Activated CD4-positive, alpha-beta T cell treated with anti-CD3 and anti-CD28 coated beads for 36 hours (primary cell): ENCODE measurements at regions not wholly inside any gene's neighbourhood (a gene's known extent, or its start where the extent isn't known, plus 50 kb on each side); places are given as distances from the start of the nearest gene placed in this dataset.
"Not testable (repeated sequence)": the region's sequence is repeated elsewhere in the genome, so short reads cannot be mapped to it uniquely, and the experiment has no call there.

Experiments
- ATAC-seq: fragments of 200-7000 bp; cut with Tn5 transposase; one replicate; pipeline ENCODE4 v1.10.0; 2021; ENCODE audit warnings: mild to moderate bottlenecking, moderate library complexity
- CTCF ChIA-PET: fragments of 350-600 bp; sonication (Branson Sonifier 250); formaldehyde crosslinking; loops from one replicate; lab custom pipeline; 2021; ENCODE audit warnings: antibody characterized with exemption; lab: Charles Lee
- POLR2A ChIA-PET: fragments of 350-600 bp; sonication (Branson Sonifier 250); formaldehyde crosslinking; loops from one replicate; lab custom pipeline; 2021; ENCODE audit warnings: antibody characterized with exemption, inconsistent platforms; lab: Charles Lee
- DNase-seq: peaks from one replicate; pipeline ENCODE4 v3.0.0-alpha.2; 2020
- H3K27ac Mint-ChIP-seq: one replicate; pipeline ENCODE4 v1.8.0; 2021; ENCODE audit warnings: mixed read lengths
- H3K27me3 Mint-ChIP-seq: one replicate; pipeline ENCODE4 v1.8.0; 2021; ENCODE audit warnings: mixed read lengths
- H3K36me3 Mint-ChIP-seq: one replicate; pipeline ENCODE4 v1.8.0; 2021; ENCODE audit warnings: low read depth, mixed read lengths
- H3K4me1 Mint-ChIP-seq: one replicate; pipeline ENCODE4 v1.8.0; 2021; ENCODE audit warnings: mixed read lengths
- H3K4me3 Mint-ChIP-seq: one replicate; pipeline ENCODE4 v1.8.0; 2021; ENCODE audit warnings: mild to moderate bottlenecking, moderate library complexity, mixed read lengths
- H3K9me3 Mint-ChIP-seq: one replicate; pipeline ENCODE4 v1.8.0; 2021; ENCODE audit warnings: low read depth, mixed read lengths
- intact Hi-C, 2 experiments: fragments of 100-400 bp; cut with DNase I in 1 of 2; cut with micrococcal nuclease in 1 of 2; formaldehyde crosslinking; loops; one replicate each; pipeline versions ENCODE4 v1.14.2 to v1.15.1; 2022 to 2024; cut with DNase I, micrococcal nuclease

DNA sequence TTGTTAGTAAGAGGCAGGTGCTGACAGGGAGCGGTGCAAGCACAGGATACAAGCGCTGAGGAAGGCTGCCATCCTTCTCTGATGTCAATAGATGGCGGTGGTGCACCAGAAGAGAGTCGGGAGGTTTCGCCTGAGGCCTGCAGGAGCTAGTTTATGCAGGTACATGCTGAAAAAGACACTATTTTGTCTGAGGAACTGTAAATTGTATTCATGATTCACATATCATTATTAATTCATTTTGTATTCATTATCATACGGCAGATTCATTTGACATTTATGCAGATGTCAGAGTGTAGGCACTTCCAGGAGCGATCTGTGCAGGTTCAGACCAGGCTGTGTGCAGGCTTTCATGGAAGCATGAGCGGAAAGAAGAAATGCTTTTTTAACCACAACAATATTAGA, 824.0 kb downstream of the STIM2 start:
- intact Hi-C loops, result no loop called here
- peak; percentile 48 for DNase-seq
- H3K36me3 Mint-ChIP-seq, result no peaks in the 10 kb centered on the region
- H3K9me3 Mint-ChIP-seq, result no peaks in the 10 kb centered on the region
- no peak overlapping the region for H3K27ac Mint-ChIP-seq
- H3K4me1 Mint-ChIP-seq, result no peaks in the 10 kb centered on the region
- ATAC-seq, result no peak
- no peaks in the 10 kb centered on the region for H3K27me3 Mint-ChIP-seq
- ChIA-PET POLR2A (no interaction called here), CTCF (interaction anchor here (0.6 to 1.0 kb wide), 3 partner anchors 39 to 1911 kb away, joined by 3 to 7 read pairs (median 3); no protein-coding TSS in a partner anchor)
- H3K4me3 Mint-ChIP-seq, result no peak overlapping the region

- H3K36me3 Mint-ChIP-seq, result no peaks in the 10 kb centered on the region
- no peaks in the 10 kb centered on the region for H3K27me3 Mint-ChIP-seq
- H3K27ac Mint-ChIP-seq, result no peak overlapping the region
- intact Hi-C loops, result no loop called here
- CTCF ChIA-PET, result interaction anchor here (0.6 to 0.8 kb wide), 2 partner anchors 539 to 1910 kb away, joined by 3 to 7 read pairs; no protein-coding TSS in a partner anchor
- H3K9me3 Mint-ChIP-seq, result no peaks in the 10 kb centered on the region
- no peaks in the 10 kb centered on the region for H3K4me1 Mint-ChIP-seq
- no peak overlapping the region for H3K4me3 Mint-ChIP-seq
- POLR2A ChIA-PET, result interaction anchor here (0.6 kb wide), 1 partner anchor 60 kb away, joined by 3 read pairs; no protein-coding TSS in a partner anchor
- DNase-seq, result no peak
- ATAC-seq, result no peak
Measured at GRCh38 chr4:27685091-27685490, 824.5 kb downstream of the STIM2 start.

DNA sequence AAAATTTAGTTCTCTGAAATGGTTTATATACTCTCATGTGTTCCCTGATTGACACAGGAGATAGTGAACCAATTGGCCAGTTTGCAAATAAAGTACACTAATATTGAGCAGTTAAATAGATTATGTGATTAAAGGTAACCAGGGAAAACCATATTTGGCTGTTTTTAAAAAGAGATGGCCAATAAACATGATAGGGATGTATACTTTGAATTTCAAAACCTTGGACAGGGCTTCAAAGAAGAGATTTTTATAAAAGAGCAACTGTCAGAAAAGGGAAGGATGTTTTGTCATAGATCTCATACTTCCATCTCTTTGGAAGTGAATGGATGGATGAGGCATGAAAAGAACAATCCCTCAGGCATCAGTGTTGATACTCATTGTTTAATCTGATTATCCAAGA, 825.3 kb downstream of the STIM2 start:
- Mint-ChIP-seq H3K27me3 (no peaks in the 10 kb centered on the region), H3K9me3 (peaks cover 2% of the 10 kb centered on the region), H3K4me1 (no peaks in the 10 kb centered on the region), H3K27ac (no peak overlapping the region), H3K4me3 (no peak overlapping the region), H3K36me3 (no peaks in the 10 kb centered on the region)
- DNase-seq, result no peak
- ChIA-PET CTCF (no interaction called here), POLR2A (interaction anchor here (0.6 kb wide), 1 partner anchor 59 kb away, joined by 3 read pairs; no protein-coding TSS in a partner anchor)
- intact Hi-C loops, result no loop called here
- no peak for ATAC-seq

DNA sequence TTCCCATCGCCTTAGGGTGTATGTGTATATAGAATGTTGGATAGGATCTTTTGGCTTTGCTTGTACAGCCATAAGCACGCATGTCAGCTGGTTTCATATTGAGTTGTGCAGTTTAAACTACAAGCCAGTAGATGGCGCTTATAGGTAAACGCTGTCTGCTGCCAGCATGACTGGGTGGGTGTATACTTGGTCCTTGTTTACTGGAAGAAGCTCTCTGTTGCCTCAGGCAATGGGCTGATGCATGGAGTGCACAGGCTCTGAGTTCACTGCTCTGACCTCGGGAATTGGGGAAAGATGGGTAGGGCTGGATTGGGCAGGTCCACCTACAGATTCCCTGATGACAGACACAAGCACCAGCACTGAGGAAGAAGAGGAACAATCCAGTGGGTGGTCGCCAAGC, 831.5 kb downstream of the STIM2 start:
- ChIA-PET POLR2A (no interaction called here), CTCF (no interaction called here)
- DNase-seq (peak; percentile 12), ATAC-seq (no peak)
- Mint-ChIP-seq H3K36me3 (no peaks in the 10 kb centered on the region), H3K4me3 (no peak overlapping the region), H3K4me1 (no peaks in the 10 kb centered on the region), H3K27ac (no peak overlapping the region), H3K27me3 (no peaks in the 10 kb centered on the region), H3K9me3 (peaks cover 2% of the 10 kb centered on the region)
- intact Hi-C loops, result no loop called here

GRCh38 chr4:27692868-27693634, 832.4 kb downstream of the STIM2 start:
- H3K36me3 Mint-ChIP-seq, result no peaks in the 10 kb centered on the region
- POLR2A ChIA-PET, result no interaction called here
- no peak for DNase-seq
- H3K9me3 Mint-ChIP-seq, result peaks cover 2% of the 10 kb centered on the region
- intact Hi-C loops, result no loop called here
- no peak overlapping the region for H3K27ac Mint-ChIP-seq
- no peaks in the 10 kb centered on the region for H3K4me1 Mint-ChIP-seq
- H3K4me3 Mint-ChIP-seq, result no peak overlapping the region
- ATAC-seq, result no peak
- no peaks in the 10 kb centered on the region for H3K27me3 Mint-ChIP-seq
- CTCF ChIA-PET, result interaction anchor here (0.6 kb wide), 1 partner anchor 225 kb away, joined by 3 read pairs; no protein-coding TSS in a partner anchor

DNA sequence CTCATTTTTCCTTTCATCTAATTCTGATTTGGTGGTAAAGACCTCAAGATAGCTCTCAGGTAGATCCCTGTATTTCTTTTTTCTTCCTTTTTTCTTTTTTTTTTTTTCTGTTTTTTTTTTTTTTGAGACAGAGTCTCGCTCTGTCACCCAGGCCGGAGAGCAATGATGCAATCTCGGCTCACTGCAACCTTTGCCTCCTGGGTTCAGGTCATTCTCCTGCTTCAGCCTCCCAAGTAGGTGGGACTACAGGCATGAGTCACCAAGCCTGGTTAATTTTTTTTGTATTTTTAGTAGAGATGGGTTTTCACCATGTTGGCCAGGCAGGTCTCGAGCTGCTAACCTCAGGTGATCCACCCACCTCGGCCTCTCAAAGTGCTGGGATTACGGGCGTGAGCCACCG, 835.6 kb downstream of the STIM2 start:
- ATAC-seq, H3K9me3 Mint-ChIP-seq, POLR2A ChIA-PET, H3K27me3 Mint-ChIP-seq, DNase-seq, H3K4me3 Mint-ChIP-seq, intact Hi-C loops, H3K4me1 Mint-ChIP-seq, H3K36me3 Mint-ChIP-seq, CTCF ChIA-PET, H3K27ac Mint-ChIP-seq: not testable (repeated sequence)

DNA sequence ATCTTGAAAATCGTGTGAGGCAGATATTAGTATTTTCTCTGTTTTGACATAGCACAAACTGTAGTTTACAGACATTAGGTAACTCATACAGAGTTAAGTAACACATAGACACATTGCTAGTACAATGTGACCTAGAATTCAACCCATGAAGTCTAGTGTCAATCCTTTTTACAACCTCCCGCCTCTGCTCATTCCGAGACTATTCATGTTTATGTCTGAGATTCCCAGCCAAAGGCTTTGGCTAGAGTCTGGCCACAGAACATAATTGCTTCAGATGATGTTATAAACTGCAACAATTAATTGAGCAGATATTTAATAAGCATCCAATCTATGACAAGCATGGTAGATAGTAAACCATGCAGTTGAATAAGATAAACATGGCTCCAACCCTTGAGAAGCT, 841.0 kb downstream of the STIM2 start:
- ATAC-seq, result no peak
- CTCF ChIA-PET, result interaction anchor here (1.2 kb wide), 1 partner anchor 16 kb away, joined by 3 read pairs; no protein-coding TSS in a partner anchor

GRCh38 chr4:27702730-27703431, 842.2 kb downstream of the STIM2 start:
- ChIA-PET POLR2A (no interaction called here), CTCF (interaction anchor here (1.2 kb wide), 1 partner anchor 14 kb away, joined by 3 read pairs; no protein-coding TSS in a partner anchor)
- H3K27ac Mint-ChIP-seq, result no peak overlapping the region
- H3K4me1 Mint-ChIP-seq, result no peaks in the 10 kb centered on the region
- intact Hi-C loops, result no loop called here
- no peak for ATAC-seq
- peak; percentile 5 for DNase-seq
- no peaks in the 10 kb centered on the region for H3K27me3 Mint-ChIP-seq
- H3K9me3 Mint-ChIP-seq, result peaks cover 2% of the 10 kb centered on the region
- H3K36me3 Mint-ChIP-seq, result no peaks in the 10 kb centered on the region
- H3K4me3 Mint-ChIP-seq, result no peak overlapping the region

More for the DNA sequence above, 841.0 kb downstream of the STIM2 start:
- Mint-ChIP-seq H3K36me3 (no peaks in the 10 kb centered on the region), H3K4me3 (no peak overlapping the region), H3K4me1 (no peaks in the 10 kb centered on the region), H3K27me3 (no peaks in the 10 kb centered on the region), H3K9me3 (peaks cover 2% of the 10 kb centered on the region), H3K27ac (no peak overlapping the region)
- intact Hi-C loops, result no loop called here
- DNase-seq, result no peak
- POLR2A ChIA-PET, result no interaction called here

- DNase-seq (no peak), ATAC-seq (no peak)
- no peaks in the 10 kb centered on the region for H3K36me3 Mint-ChIP-seq
- no peaks in the 10 kb centered on the region for H3K9me3 Mint-ChIP-seq
- no peak overlapping the region for H3K27ac Mint-ChIP-seq
- intact Hi-C loops, result no loop called here
- ChIA-PET CTCF (no interaction called here), POLR2A (no interaction called here)
- no peaks in the 10 kb centered on the region for H3K4me1 Mint-ChIP-seq
- no peaks in the 10 kb centered on the region for H3K27me3 Mint-ChIP-seq
- H3K4me3 Mint-ChIP-seq, result no peak overlapping the region
Measured at GRCh38 chr4:27703771-27704170, 843.1 kb downstream of the STIM2 start.

DNA sequence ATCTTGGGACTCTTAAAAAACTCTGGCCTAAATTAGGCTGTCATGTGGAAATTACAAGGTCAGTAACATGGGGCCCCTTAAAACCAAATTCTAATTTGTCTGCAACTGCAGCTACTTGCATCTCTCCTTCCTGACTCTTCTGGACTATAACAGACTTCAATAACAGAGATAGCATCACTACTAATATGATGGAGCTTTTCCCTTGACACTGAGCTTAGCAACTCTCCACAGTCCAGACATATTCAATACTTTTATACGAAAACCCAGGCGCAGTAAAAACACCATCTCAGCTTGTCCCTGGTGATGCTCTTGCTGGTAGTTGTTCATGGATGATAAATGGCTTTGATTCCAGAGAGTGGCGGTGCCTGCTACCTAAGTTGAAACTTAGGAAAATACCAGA, 850.4 kb downstream of the STIM2 start:
- intact Hi-C loops, result no loop called here

GRCh38 chr4:27714073-27714472, 853.4 kb downstream of the STIM2 start:
- no peak overlapping the region for H3K27ac Mint-ChIP-seq
- peaks cover 2% of the 10 kb centered on the region for H3K9me3 Mint-ChIP-seq
- no peak overlapping the region for H3K4me3 Mint-ChIP-seq
- DNase-seq (no peak), ATAC-seq (no peak)
- no peaks in the 10 kb centered on the region for H3K4me1 Mint-ChIP-seq
- CTCF ChIA-PET, result no interaction called here
- no peaks in the 10 kb centered on the region for H3K36me3 Mint-ChIP-seq
- POLR2A ChIA-PET, result no interaction called here
- intact Hi-C loops, result no loop called here
- no peaks in the 10 kb centered on the region for H3K27me3 Mint-ChIP-seq

More for the DNA sequence above, 850.4 kb downstream of the STIM2 start:
- H3K9me3 Mint-ChIP-seq, result peaks cover 2% of the 10 kb centered on the region
- no peaks in the 10 kb centered on the region for H3K4me1 Mint-ChIP-seq
- POLR2A ChIA-PET, result no interaction called here
- H3K36me3 Mint-ChIP-seq, result no peaks in the 10 kb centered on the region
- ATAC-seq (no peak), DNase-seq (no peak)
- no peaks in the 10 kb centered on the region for H3K27me3 Mint-ChIP-seq
- CTCF ChIA-PET, result interaction anchor here (0.6 kb wide), 1 partner anchor 547 kb away, joined by 3 read pairs; no protein-coding TSS in a partner anchor
- H3K4me3 Mint-ChIP-seq, result no peak overlapping the region
- no peak overlapping the region for H3K27ac Mint-ChIP-seq
